Suprapubic skin (tissue), 4 donors: ENCODE measurements at regions not wholly inside any gene's neighbourhood (a gene's known extent, or its start where the extent isn't known, plus 50 kb on each side); places are given as distances from the start of the nearest gene placed in this dataset.

Experiments used
- DNase-seq, 2 donors: peaks; one replicate each; pipeline ENCODE4 v3.0.0-alpha.2; 2019; ENCODE audit warnings: low spot score in 2 of 2
- H3K27ac ChIP-seq: fragments of 200-600 bp; sonication (generic); one replicate; pipeline ENCODE4 v1.5.1; 2019
- H3K27me3 ChIP-seq: fragments of 200-600 bp; sonication (generic); one replicate; pipeline ENCODE4 v1.5.1; 2019
- H3K36me3 ChIP-seq: fragments of 200-600 bp; sonication (generic); one replicate; pipeline ENCODE4 v1.5.1; 2019
- H3K4me1 ChIP-seq: fragments of 200-600 bp; sonication (generic); one replicate; pipeline ENCODE4 v1.5.1; 2019
- H3K4me3 ChIP-seq: fragments of 200-600 bp; sonication (generic); one replicate; pipeline ENCODE4 v1.5.1; 2019; ENCODE audit warnings: mild to moderate bottlenecking
- H3K9me3 ChIP-seq: fragments of 200-600 bp; sonication (generic); one replicate; pipeline ENCODE4 v1.5.1; 2019
- CTCF ChIP-seq, 2 donors: fragments of 200-600 bp in 1 of 2; fragments of 450-650 bp in 1 of 2; sonication (generic) in 1 of 2; IDR thresholded peaks; one replicate each; pipeline ENCODE4 v1.5.1; 2016 to 2019; ENCODE audit warnings: antibody characterized with exemption in 2 of 2, mild to moderate bottlenecking in 1 of 2, moderate library complexity in 1 of 2
- EP300 ChIP-seq: sonication (generic); formaldehyde crosslinking; IDR thresholded peaks from one replicate; pipeline ENCODE4 v1.6.1; 2017; ENCODE audit warnings: antibody characterized with exemption
- POLR2A ChIP-seq, 2 donors: fragments of 450-650 bp; IDR thresholded peaks; one replicate each; pipeline ENCODE4 v1.6.1; 2017; ENCODE audit warnings: antibody characterized with exemption in 2 of 2, mild to moderate bottlenecking in 2 of 2, moderate library complexity in 2 of 2
- POLR2AphosphoS5 ChIP-seq, 3 donors: sonication (generic); formaldehyde crosslinking; IDR thresholded peaks; one replicate each; pipeline ENCODE4 v1.6.1; 2017; ENCODE audit warnings: antibody characterized with exemption in 3 of 3
- WGBS: methylation state at CpG from one replicate; pipeline ENCODE4 v1.1.5; 2018; 5-methylcytosine and 5-hydroxymethylcytosine counted together

DNA sequence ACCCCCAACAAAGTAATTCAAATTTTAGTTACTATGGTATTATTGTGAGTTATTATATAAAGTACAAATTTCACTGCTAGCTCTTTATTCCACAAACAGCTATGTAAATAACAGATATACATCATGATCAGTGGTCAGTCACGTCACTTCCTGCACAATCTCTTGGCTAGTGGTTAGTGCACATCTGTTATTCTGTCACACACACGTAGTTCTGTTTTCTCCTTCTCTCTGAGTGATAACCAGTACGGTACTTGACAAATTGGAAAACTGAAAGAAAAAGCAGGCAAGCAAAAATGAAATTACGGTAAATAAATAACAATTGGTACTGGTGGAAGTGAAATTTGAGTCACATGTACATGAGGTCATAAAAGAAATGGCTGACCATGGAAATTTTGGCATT lies 728.7 kb downstream of the CCDC85A start:
- no peak overlapping the region for H3K27ac ChIP-seq
- H3K9me3 ChIP-seq: peaks cover 5% of the 10 kb centered on the region
- H3K27me3 ChIP-seq: no peaks in the 10 kb centered on the region
- no peaks in the 10 kb centered on the region for H3K4me1 ChIP-seq
- H3K4me3 ChIP-seq: no peak overlapping the region
- TF ChIP-seq CTCF (IDR thresholded peaks at IDR 0.05): no peak
- TF ChIP-seq EP300: no peak
- no peak for TF ChIP-seq POLR2AphosphoS5 (IDR thresholded peaks at IDR 0.05)
- TF ChIP-seq POLR2A (IDR thresholded peaks at IDR 0.05): no peak
- H3K36me3 ChIP-seq: no peaks in the 10 kb centered on the region
- no peak for DNase-seq
- 74% methylated on average over 4 of the region's 4 CpGs for WGBS

DNA sequence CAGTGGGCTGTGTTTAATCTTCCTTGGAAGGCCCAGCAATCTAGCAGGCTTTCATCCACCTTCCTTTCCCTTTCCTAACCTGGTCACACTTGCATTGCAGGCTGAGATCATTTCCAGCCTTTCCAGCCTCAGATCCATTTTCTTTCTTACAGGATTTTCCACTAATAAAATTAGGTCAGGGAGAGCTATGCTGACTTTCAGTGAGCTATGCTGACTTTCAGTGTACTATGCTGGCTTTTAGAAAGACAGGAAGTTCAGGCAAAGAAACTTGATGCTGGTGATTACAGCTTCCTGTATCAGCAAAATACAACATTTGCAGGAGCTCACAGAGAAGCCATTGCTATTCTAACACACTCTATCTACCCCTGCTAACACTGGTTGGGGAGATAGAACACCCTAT lies 735.0 kb downstream of the CCDC85A start:
- Histone ChIP-seq H3K27ac (no peak overlapping the region), H3K27me3 (no peaks in the 10 kb centered on the region), H3K4me1 (peaks cover 5% of the 10 kb centered on the region), H3K36me3 (no peaks in the 10 kb centered on the region), H3K9me3 (peaks cover 5% of the 10 kb centered on the region), H3K4me3 (no peak overlapping the region)
- no peak for TF ChIP-seq POLR2A (IDR thresholded peaks at IDR 0.05)
- TF ChIP-seq POLR2AphosphoS5 (IDR thresholded peaks at IDR 0.05): no peak
- TF ChIP-seq EP300: no peak
- no peak for TF ChIP-seq CTCF (IDR thresholded peaks at IDR 0.05)
- no peak for DNase-seq

DNA sequence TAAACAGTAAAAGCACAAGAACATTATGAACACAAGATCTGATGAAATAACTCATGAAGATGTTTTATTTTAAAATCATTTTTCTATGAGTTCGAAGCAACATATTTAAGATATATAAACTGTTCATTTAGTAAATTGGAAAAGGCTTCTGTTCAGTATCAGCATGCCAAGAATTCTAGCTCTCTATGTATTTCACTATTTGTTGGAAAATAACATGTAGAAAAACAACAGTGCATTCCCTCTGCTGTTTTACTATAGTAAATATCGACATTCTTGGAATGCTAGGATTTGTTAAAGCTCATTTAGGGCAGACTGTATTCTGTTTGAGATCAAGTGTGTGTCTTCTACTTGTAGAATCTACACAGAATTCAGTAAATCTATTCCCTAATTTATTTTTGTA lies 750.2 kb downstream of the CCDC85A start:
- TF ChIP-seq CTCF (IDR thresholded peaks at IDR 0.05) (no peak), EP300 (no peak), POLR2A (IDR thresholded peaks at IDR 0.05) (no peak), POLR2AphosphoS5 (IDR thresholded peaks at IDR 0.05) (no peak)
- Histone ChIP-seq H3K9me3 (no peaks in the 10 kb centered on the region), H3K4me1 (no peaks in the 10 kb centered on the region), H3K27me3 (no peaks in the 10 kb centered on the region), H3K36me3 (no peaks in the 10 kb centered on the region), H3K27ac (no peak overlapping the region), H3K4me3 (no peak overlapping the region)
- WGBS: 80% methylated on average over 2 of the region's 2 CpGs
- DNase-seq: no peak

- Histone ChIP-seq H3K4me3 (no peak overlapping the region), H3K9me3 (no peaks in the 10 kb centered on the region), H3K27me3 (no peaks in the 10 kb centered on the region), H3K27ac (no peak overlapping the region), H3K4me1 (no peaks in the 10 kb centered on the region), H3K36me3 (no peaks in the 10 kb centered on the region)
- 79% methylated on average over 1 of the region's 1 CpG for WGBS
- TF ChIP-seq CTCF (IDR thresholded peaks at IDR 0.05) (no peak), EP300 (no peak), POLR2A (IDR thresholded peaks at IDR 0.05) (no peak), POLR2AphosphoS5 (IDR thresholded peaks at IDR 0.05) (no peak)
- no peak for DNase-seq
Measured at GRCh38 chr2:56934866-56935265, 751.1 kb downstream of the CCDC85A start.

DNA sequence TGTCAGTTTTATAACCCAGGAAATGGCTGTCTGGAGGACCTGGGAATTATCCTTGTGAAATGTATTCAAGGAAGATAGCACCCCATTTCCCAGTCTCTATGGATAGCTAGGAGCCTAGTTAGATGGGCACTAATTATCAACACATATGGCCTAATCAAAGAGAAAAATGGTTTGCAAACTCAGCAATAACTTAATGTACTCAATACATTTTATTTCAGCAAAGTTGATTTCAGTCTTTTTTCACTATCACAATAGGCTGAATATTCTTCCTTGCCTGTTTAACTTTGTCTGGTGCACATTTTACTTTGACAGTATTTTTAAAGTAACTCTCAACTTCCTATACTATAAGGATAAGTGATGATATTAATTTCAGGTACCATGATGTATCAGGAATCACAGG lies 756.3 kb downstream of the CCDC85A start:
- H3K4me1 ChIP-seq: no peaks in the 10 kb centered on the region
- H3K36me3 ChIP-seq: no peaks in the 10 kb centered on the region
- DNase-seq: no peak
- TF ChIP-seq CTCF (IDR thresholded peaks at IDR 0.05) (no peak), POLR2AphosphoS5 (IDR thresholded peaks at IDR 0.05) (no peak), POLR2A (IDR thresholded peaks at IDR 0.05) (no peak), EP300 (no peak)
- H3K27ac ChIP-seq: no peak overlapping the region
- H3K27me3 ChIP-seq: no peaks in the 10 kb centered on the region
- H3K4me3 ChIP-seq: no peak overlapping the region
- H3K9me3 ChIP-seq: no peaks in the 10 kb centered on the region
